Keratinocyte (primary cell): ENCODE measurements at regions not wholly inside any gene's neighbourhood (a gene's known extent, or its start where the extent isn't known, plus 50 kb on each side); places are given as distances from the start of the nearest gene placed in this dataset.

Experiments
- DNase-seq: peaks from one replicate; pipeline ENCODE4 v3.0.0-alpha.2; 2011; ENCODE audit warnings: low read depth, missing footprints, low spot score
- FAIRE-seq: peaks from 2 replicates; lab custom pipeline; 2011; peaks lifted over from hg19 to GRCh38; lab: Jason Lieb, UNC
- H2AFZ ChIP-seq: 2 replicates; pipeline ENCODE4 v1.6.0; 2012; ENCODE audit warnings: low read length, control low read depth, inconsistent platforms; ENCODE audit not compliant: control insufficient read depth
- H3K27ac ChIP-seq: 2 replicates; pipeline ENCODE4 v1.5.1; 2011; ENCODE audit warnings: low read length; ENCODE audit not compliant: control insufficient read depth, insufficient read depth
- H3K27me3 ChIP-seq: 3 replicates; pipeline ENCODE4 v1.6.0; 2011; ENCODE audit warnings: low read length; ENCODE audit not compliant: control insufficient read depth, insufficient read depth; ENCODE audit errors: extremely low read depth
- H3K36me3 ChIP-seq, 2 experiments: 2 replicates in 1 of 2; 3 replicates in 1 of 2; pipeline ENCODE4 v1.5.1; 2011; ENCODE audit warnings: low read length in 2 of 2, mild to moderate bottlenecking in 1 of 2; ENCODE audit not compliant: control insufficient read depth in 2 of 2, insufficient read depth in 2 of 2; ENCODE audit errors: extremely low read depth in 1 of 2
- H3K4me1 ChIP-seq: 3 replicates; pipeline ENCODE4 v1.5.1; 2011; ENCODE audit warnings: low read length; ENCODE audit not compliant: control insufficient read depth, insufficient read depth; ENCODE audit errors: extremely low read depth
- H3K4me2 ChIP-seq: 3 replicates; pipeline ENCODE4 v1.6.0; 2011; ENCODE audit warnings: low read depth, low read length; ENCODE audit not compliant: control insufficient read depth, insufficient read depth; ENCODE audit errors: extremely low read depth
- H3K4me3 ChIP-seq, 3 experiments: fragments of 200-600 bp in 1 of 3; sonication (generic) in 1 of 3; 2 replicates in 2 of 3; 3 replicates in 1 of 3; pipeline ENCODE4 v1.5.1; 2011 to 2016; ENCODE audit warnings: low read length in 3 of 3, mild to moderate bottlenecking in 3 of 3, control low read depth in 2 of 3, inconsistent platforms in 1 of 3, low read depth in 1 of 3, mixed read lengths in 1 of 3, mixed run types in 1 of 3, moderate library complexity in 1 of 3; ENCODE audit not compliant: control insufficient read depth in 2 of 3, insufficient read depth in 2 of 3; ENCODE audit errors: extremely low read depth in 1 of 3
- H3K79me2 ChIP-seq: 2 replicates; pipeline ENCODE4 v1.6.0; 2012; ENCODE audit warnings: low read length; ENCODE audit not compliant: control insufficient read depth, insufficient read depth
- H3K9ac ChIP-seq: 3 replicates; pipeline ENCODE4 v1.6.0; 2011; ENCODE audit warnings: low read length; ENCODE audit not compliant: control insufficient read depth, insufficient read depth; ENCODE audit errors: extremely low read depth
- H3K9me1 ChIP-seq: 3 replicates; pipeline ENCODE4 v1.6.0; 2011; ENCODE audit warnings: low read length; ENCODE audit not compliant: control insufficient read depth, insufficient read depth; ENCODE audit errors: extremely low read depth
- H3K9me3 ChIP-seq: 2 replicates; pipeline ENCODE4 v1.5.1; 2012; ENCODE audit warnings: low read depth, low read length; ENCODE audit not compliant: control insufficient read depth
- H4K20me1 ChIP-seq: 3 replicates; pipeline ENCODE4 v1.6.0; 2011; ENCODE audit warnings: low read length; ENCODE audit not compliant: control insufficient read depth, insufficient read depth; ENCODE audit errors: extremely low read depth
- EZH2 ChIP-seq: IDR thresholded peaks from one replicate; pipeline ENCODE4 v1.6.1; 2012; ENCODE audit warnings: inconsistent platforms, mild to moderate bottlenecking, low read length, moderate library complexity
- dilution Hi-C: fragments of 300-500 bp; cut with MboI; formaldehyde crosslinking; loops from one replicate; pipeline ENCODE4 v1.7.0; 2020; ENCODE audit warnings: low sequenced_read_pairs; ENCODE audit not compliant: extremely low pct_ligation_motif_present
- TF ChIP-seq, protein P1 (sequence below), 3 experiments: IDR thresholded peaks in 1 of 3; conservative IDR thresholded peaks in 1 of 3; optimal IDR thresholded peaks in 1 of 3; 2 replicates in 2 of 3; 3 replicates in 1 of 3; pipeline versions ENCODE3 to v1.5.1; 2011; ENCODE audit warnings: low read length in 3 of 3, mild to moderate bottlenecking in 3 of 3, moderate library complexity in 2 of 3, control low read depth in 1 of 3, inconsistent platforms in 1 of 3; ENCODE audit not compliant: insufficient read depth in 2 of 3; ENCODE audit errors: extremely low read depth in 1 of 3

DNA sequence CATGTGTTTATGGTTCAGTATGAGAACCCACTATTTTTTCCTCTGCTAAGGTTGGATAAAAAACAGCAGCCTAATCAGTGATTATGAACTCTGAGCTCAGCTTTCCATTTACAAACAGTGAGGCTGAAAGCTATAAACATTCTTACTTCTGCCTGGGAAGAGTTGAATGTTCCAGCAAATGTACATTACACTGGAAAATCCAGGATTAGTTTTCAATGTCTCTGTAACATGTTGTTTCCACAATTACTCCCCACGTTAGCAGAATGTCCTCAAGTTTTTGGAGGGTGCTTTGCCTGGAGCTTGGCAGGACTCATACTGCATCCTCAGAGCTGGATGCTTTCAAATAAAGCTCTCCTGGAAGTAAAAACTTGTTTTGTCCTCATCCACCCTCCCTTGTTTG lies 150.4 kb downstream of the POSTN start:
- H3K9me1 ChIP-seq = no peaks in the 10 kb centered on the region
- H3K9me3 ChIP-seq = no peaks in the 10 kb centered on the region
- no peaks in the 10 kb centered on the region for H3K36me3 ChIP-seq
- H3K79me2 ChIP-seq = no peaks in the 10 kb centered on the region
- H3K27me3 ChIP-seq = no peaks in the 10 kb centered on the region
- peak; percentile 52 for FAIRE-seq
- no peak for DNase-seq
- no peak overlapping the region for H2AFZ ChIP-seq
- no peak overlapping the region for H3K4me2 ChIP-seq
- dilution Hi-C loops = no loop called here
- TF ChIP-seq, protein P1, sequence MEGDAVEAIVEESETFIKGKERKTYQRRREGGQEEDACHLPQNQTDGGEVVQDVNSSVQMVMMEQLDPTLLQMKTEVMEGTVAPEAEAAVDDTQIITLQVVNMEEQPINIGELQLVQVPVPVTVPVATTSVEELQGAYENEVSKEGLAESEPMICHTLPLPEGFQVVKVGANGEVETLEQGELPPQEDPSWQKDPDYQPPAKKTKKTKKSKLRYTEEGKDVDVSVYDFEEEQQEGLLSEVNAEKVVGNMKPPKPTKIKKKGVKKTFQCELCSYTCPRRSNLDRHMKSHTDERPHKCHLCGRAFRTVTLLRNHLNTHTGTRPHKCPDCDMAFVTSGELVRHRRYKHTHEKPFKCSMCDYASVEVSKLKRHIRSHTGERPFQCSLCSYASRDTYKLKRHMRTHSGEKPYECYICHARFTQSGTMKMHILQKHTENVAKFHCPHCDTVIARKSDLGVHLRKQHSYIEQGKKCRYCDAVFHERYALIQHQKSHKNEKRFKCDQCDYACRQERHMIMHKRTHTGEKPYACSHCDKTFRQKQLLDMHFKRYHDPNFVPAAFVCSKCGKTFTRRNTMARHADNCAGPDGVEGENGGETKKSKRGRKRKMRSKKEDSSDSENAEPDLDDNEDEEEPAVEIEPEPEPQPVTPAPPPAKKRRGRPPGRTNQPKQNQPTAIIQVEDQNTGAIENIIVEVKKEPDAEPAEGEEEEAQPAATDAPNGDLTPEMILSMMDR (optimal IDR thresholded peaks at IDR 0.05 in 1 of 3, IDR thresholded peaks at IDR 0.05 in 1 of 3, conservative IDR thresholded peaks at IDR 0.05 in 1 of 3; ENCODE audit: extremely low read depth in 1 of 3, insufficient read depth in 2 of 3, low read length in 3 of 3) = no peak
- TF ChIP-seq EZH2 = no peak
- H3K9ac ChIP-seq = no peak overlapping the region
- peaks cover 14% of the 10 kb centered on the region for H3K4me1 ChIP-seq
- no peak overlapping the region for H3K4me3 ChIP-seq
- H4K20me1 ChIP-seq = no peaks in the 10 kb centered on the region
- H3K27ac ChIP-seq = no peak overlapping the region

DNA sequence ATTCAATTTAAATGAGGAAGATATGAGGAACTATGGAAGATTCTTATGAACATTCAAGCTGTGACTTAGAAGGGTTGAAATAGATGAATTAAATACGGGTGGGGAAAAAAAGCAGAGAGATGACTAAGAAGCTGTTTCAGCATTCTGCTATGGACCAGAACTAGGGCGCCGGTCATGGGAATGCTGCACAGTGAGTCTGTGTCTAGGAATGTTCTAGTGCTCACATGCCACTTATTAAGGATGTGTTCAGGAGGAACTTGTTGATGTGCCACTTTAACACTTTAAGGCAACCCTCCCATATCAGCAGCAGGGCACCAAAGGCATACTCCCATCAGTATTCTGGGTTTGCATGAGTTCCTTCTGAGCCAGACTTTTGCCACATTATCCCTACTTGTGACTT lies 152.1 kb downstream of the POSTN start:
- FAIRE-seq (peak; percentile 81), DNase-seq (peak; percentile 49)
- Histone ChIP-seq H3K9ac (no peak overlapping the region), H4K20me1 (no peaks in the 10 kb centered on the region), H3K9me1 (no peaks in the 10 kb centered on the region), H3K4me2 (peak overlapping the region; percentile 42), H2AFZ (peak overlapping the region; percentile 56), H3K4me3 (no peak overlapping the region), H3K27me3 (no peaks in the 10 kb centered on the region), H3K9me3 (no peaks in the 10 kb centered on the region), H3K79me2 (no peaks in the 10 kb centered on the region), H3K27ac (peak overlapping the region; percentile 40), H3K4me1 (peaks cover 14% of the 10 kb centered on the region), H3K36me3 (no peaks in the 10 kb centered on the region)
- dilution Hi-C loops = no loop called here
- TF ChIP-seq EZH2 = no peak
- TF ChIP-seq, protein P1 (optimal IDR thresholded peaks at IDR 0.05 in 1 of 3, IDR thresholded peaks at IDR 0.05 in 1 of 3, conservative IDR thresholded peaks at IDR 0.05 in 1 of 3; ENCODE audit: extremely low read depth in 1 of 3, insufficient read depth in 2 of 3, low read length in 3 of 3) = no peak
